ENCODE measurements at regions not wholly inside any gene's neighbourhood (a gene's known extent, or its start where the extent isn't known, plus 50 kb on each side); places are given as distances from the start of the nearest gene placed in this dataset.

DNA sequence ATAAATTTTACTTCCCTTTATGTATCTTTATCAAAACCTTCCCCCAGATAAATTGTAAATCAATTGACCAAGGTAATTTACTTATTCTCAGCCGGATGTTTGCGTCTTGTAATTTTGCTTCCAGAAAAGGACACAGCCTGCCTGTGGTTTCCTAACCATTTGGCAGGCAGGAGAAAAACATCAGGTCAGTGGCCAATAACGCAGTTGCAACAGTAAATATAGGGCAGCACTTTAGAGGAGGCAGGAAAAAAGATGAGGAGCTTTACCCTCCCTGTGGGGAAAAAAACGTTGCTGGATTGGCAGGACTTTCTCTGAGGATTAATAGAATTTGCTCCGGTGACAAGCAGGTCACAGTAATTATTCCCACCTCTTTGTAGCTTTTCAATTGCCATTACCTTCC, 2618.1 kb downstream of the ARAP2 start:
- Mint-ChIP-seq H3K4me3 (no peak overlapping the region), H3K4me1 (no peaks in the 10 kb centered on the region), H3K27ac (no peak overlapping the region), H3K27me3 (no peaks in the 10 kb centered on the region), H3K9me3 (peaks cover 14 to 15% of the 10 kb centered on the region in 2 donors)
- DNase-seq (no peak), ATAC-seq (no peak)

DNA sequence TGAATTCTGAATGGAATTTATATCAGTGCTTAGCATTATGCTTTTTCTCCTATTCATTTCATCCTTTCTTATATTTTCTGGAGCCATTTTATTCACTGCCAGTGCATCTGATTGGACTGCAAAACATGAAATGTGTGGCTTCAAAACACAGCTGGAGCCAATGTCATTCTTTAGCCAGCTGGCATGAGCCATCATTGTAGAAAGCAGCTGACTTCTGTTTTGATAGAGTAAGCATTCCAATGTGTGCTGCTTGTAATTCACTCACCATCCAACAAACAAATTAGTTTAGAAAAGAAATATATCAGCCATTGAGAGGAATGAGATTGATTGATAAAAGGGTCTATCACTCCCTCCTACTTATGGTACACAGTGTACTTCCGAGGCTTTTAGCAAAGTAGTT, 2616.0 kb downstream of the ARAP2 start:
- H3K27ac Mint-ChIP-seq = no peak overlapping the region
- no peak for DNase-seq
- H3K4me1 Mint-ChIP-seq = no peaks in the 10 kb centered on the region
- H3K27me3 Mint-ChIP-seq = no peaks in the 10 kb centered on the region
- ATAC-seq = no peak
- peaks cover 22% of the 10 kb centered on the region in 2 donors for H3K9me3 Mint-ChIP-seq
- H3K4me3 Mint-ChIP-seq = no peak overlapping the region

DNA sequence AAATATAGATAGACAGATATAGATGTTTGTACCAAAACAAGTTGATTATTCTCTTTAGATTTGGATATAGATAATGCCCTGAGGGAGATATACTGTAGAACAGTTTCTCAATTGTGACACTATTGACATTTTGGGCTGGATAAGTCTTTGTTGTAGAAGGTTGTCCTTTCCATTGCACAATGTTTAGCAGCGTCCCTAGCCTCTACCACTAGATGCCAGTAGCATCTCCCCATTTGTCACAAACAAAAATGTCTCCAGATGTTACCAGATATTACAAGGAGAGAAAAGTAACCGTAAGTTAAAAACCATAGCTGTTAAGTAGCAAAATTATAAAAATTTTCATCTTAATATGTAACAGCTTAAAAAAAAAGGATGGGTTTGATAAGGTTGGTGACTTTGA, 2595.3 kb downstream of the ARAP2 start:
- Mint-ChIP-seq H3K27ac (no peak overlapping the region), H3K4me1 (no peaks in the 10 kb centered on the region), H3K4me3 (no peak overlapping the region), H3K27me3 (no peaks in the 10 kb centered on the region), H3K9me3 (peaks cover 5 to 28% of the 10 kb centered on the region in 2 donors)
- no peak for DNase-seq
- no peak for ATAC-seq

DNA sequence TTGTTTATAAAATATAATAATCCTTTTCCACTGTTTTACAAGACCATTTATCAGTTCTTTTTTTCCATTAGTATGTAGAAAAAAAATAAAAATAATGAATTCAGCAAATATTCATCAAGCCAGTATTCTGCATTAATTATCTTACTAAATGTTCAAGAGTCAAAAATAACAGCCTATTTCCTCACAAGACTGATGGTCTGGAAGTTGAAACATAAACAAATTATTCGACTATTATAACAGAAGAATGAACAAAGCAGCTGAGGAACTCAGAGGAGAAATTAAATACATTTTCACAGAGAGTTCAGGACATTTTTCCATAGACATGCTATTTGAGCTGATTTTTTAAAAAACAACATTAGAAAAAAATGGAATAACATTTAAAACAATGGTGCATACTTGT, 2594.8 kb downstream of the ARAP2 start:
- Mint-ChIP-seq H3K27me3 (no peaks in the 10 kb centered on the region), H3K9me3 (peaks cover 5 to 28% of the 10 kb centered on the region in 2 donors), H3K4me1 (no peaks in the 10 kb centered on the region), H3K27ac (no peak overlapping the region), H3K4me3 (no peak overlapping the region)
- DNase-seq (no peak), ATAC-seq (no peak)

DNA sequence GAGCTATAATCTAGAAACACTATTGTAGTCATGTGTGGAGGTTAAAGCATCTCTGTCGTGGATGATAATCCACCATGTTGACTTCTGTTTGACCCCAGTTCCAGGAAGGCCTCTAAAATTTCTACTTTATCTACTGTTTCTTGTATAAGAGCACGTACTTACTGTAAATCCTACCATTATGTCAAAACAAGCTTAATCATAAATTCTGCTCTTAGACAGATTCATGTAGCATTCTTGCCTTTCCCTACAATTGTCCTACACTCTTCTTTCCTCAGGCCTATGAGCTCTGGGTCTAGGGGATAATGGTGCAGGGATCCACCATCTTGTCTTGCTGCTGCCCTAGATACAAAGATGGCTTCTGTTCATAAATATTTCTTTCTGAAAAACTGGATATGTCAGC, 2594.3 kb downstream of the ARAP2 start:
- H3K4me3 Mint-ChIP-seq = no peak overlapping the region
- peaks cover 5 to 28% of the 10 kb centered on the region in 2 donors for H3K9me3 Mint-ChIP-seq
- H3K27me3 Mint-ChIP-seq = no peaks in the 10 kb centered on the region
- no peak overlapping the region for H3K27ac Mint-ChIP-seq
- ATAC-seq (no peak), DNase-seq (no peak)
- no peaks in the 10 kb centered on the region for H3K4me1 Mint-ChIP-seq

DNA sequence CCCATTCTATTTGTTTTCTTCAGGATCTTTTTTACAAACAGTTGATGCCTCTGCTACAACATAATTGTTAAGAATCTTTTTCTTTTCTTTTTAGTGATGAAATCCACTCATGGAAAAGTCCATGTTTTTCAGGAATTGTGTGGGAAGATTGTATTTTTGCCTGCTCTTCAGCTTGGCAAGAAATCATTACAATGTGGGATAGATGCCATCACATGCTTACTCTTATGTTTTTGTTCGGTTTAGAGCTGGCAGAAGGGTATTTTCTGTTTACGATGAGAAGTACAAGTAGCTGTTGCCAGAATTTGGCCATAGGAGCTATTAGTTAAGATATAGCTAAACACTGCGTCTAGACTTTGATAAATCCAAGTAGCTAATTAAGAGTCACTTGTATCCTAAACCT, 2585.3 kb downstream of the ARAP2 start:
- DNase-seq (no peak), ATAC-seq (no peak)
- H3K4me1 Mint-ChIP-seq = no peaks in the 10 kb centered on the region
- H3K27me3 Mint-ChIP-seq = no peaks in the 10 kb centered on the region
- peaks cover 6 to 15% of the 10 kb centered on the region in 2 donors for H3K9me3 Mint-ChIP-seq
- no peak overlapping the region for H3K27ac Mint-ChIP-seq
- H3K4me3 Mint-ChIP-seq = no peak overlapping the region

DNA sequence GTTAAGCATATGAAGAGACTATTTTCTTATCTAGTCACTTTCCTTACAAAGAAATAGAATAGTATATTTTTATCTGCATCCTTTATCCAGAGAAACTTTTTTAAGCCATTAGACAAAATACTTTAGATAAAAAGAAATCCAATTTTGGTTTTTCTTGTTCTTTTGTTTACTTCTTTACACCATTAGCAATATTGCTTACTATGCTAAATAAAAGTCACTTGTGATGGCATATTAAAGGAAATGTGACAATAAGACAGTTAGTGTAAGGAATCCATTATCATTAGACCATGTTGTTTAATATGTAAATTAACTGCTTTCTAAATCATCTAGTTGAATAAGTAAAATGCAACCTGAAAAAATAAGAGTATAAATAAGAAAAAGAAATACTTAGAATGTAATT, 2582.7 kb downstream of the ARAP2 start:
- no peaks in the 10 kb centered on the region for H3K4me1 Mint-ChIP-seq
- no peak overlapping the region for H3K27ac Mint-ChIP-seq
- DNase-seq (no peak), ATAC-seq (no peak)
- peaks cover 32 to 37% of the 10 kb centered on the region in 2 donors for H3K9me3 Mint-ChIP-seq
- H3K4me3 Mint-ChIP-seq = no peak overlapping the region
- H3K27me3 Mint-ChIP-seq = no peaks in the 10 kb centered on the region

DNA sequence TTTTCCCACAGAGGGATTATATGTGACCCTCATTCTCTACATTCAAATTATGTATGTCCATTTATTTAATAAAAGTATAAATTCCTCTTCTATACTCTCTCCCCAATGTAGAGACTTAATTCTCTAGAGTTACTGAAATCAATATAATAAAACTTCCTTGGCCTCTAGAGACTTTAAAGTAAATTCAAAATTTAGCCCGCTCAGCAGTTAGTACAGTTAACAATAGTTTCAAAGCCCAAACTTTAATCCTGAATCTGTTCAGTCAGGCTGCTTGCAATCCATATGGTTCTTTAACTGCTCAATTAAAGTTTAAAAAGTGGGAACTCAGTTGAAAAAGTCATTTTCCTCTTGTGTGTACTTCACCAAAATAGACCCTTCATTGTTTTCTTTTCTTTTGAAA, 2558.4 kb downstream of the ARAP2 start:
- Mint-ChIP-seq H3K9me3 (peaks cover 6 to 7% of the 10 kb centered on the region in 2 donors), H3K27me3 (no peaks in the 10 kb centered on the region), H3K27ac (no peak overlapping the region), H3K4me1 (no peaks in the 10 kb centered on the region), H3K4me3 (no peak overlapping the region)
- ATAC-seq (no peak), DNase-seq (no peak)

DNA sequence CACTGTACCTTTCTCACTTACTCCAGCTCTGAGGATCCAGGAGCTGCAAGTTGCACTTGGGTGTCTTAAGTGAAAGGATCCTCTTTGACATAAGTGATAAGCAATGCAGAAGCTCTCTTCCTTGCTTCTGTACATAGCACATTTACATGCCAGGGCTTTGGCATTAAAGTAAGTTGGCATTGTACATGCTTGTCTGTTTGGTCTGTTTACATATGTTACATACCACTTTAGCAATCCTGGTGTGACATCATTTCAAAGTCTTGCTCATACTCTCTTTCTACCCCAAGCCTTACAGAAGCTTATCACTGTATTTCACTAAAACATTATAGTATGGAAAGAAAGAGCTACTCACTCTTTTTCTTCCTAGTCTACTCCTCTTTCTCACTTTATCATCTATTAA, 2548.3 kb downstream of the ARAP2 start:
- no peaks in the 10 kb centered on the region for H3K27me3 Mint-ChIP-seq
- H3K4me3 Mint-ChIP-seq = no peak overlapping the region
- H3K27ac Mint-ChIP-seq = no peak overlapping the region
- DNase-seq (no peak), ATAC-seq (no peak)
- no peaks in the 10 kb centered on the region for H3K4me1 Mint-ChIP-seq
- no peaks in the 10 kb centered on the region for H3K9me3 Mint-ChIP-seq

DNA sequence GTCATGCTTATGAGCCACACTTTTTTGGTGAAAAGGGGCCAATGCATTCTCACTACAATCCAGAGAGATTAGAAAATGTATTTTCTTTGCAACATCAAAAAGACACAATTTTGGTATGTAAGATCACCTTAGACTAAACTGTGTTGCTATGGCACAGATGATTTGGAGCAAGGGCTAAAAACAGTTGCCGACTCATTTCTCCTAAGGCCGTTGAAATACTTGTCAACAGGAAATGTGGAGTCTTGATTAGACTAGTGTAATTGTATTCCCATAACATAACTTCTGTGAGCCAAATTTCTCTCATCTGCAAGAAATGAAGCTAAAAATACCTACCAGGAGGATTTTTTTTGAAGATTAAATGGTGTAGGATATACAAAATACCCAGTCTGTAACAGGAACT, 2547.7 kb downstream of the ARAP2 start:
- Mint-ChIP-seq H3K4me1 (no peaks in the 10 kb centered on the region), H3K4me3 (no peak overlapping the region), H3K9me3 (no peaks in the 10 kb centered on the region), H3K27ac (no peak overlapping the region), H3K27me3 (no peaks in the 10 kb centered on the region)
- ATAC-seq (no peak), DNase-seq (no peak)

DNA sequence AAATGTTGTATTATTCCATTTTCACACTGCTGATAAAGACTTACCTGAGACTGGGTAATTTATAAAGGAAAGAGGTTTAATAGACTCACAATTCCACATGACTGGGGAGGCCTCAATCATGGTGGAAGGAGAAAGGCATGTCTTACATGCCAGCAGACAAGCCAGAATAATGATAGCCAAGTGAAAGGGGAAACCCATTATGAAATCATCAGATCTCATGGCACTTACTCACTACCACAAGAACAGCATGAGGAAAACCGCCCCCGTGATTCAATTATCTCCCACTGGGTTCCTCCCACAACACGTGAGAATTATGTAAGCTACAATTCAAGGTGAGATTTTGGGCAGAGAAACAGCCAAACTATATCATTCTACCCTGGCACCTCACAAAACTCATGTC, 2535.1 kb downstream of the ARAP2 start:
- Mint-ChIP-seq H3K4me1 (no peaks in the 10 kb centered on the region), H3K9me3 (peaks cover 5 to 18% of the 10 kb centered on the region in 2 donors), H3K27ac (no peak overlapping the region), H3K27me3 (no peaks in the 10 kb centered on the region), H3K4me3 (no peak overlapping the region)
- DNase-seq (no peak), ATAC-seq (no peak)

DNA sequence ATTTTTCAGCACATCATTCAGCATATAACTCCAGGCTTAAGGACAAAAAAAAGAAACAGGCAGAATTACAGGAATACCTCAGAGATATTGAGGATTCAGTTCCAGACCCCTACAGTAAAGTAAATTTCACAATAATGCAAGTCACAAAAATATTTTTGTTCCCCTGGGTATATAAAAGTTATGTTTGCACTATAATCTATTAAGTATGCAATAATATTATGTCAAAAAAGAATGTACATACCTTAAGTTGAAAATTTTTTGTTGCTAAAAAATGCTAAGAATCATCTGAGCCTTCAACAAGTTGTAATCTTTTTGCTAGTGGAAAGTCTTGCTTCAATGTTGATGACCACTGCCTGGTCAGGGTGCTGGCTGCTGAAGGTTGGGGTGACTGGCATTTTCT, 2532.5 kb downstream of the ARAP2 start:
- H3K4me3 Mint-ChIP-seq = no peak overlapping the region
- no peaks in the 10 kb centered on the region for H3K4me1 Mint-ChIP-seq
- no peaks in the 10 kb centered on the region for H3K27me3 Mint-ChIP-seq
- DNase-seq (no peak), ATAC-seq (no peak)
- H3K9me3 Mint-ChIP-seq = peaks cover 0 to 11% of the 10 kb centered on the region in 2 donors
- H3K27ac Mint-ChIP-seq = no peak overlapping the region

DNA sequence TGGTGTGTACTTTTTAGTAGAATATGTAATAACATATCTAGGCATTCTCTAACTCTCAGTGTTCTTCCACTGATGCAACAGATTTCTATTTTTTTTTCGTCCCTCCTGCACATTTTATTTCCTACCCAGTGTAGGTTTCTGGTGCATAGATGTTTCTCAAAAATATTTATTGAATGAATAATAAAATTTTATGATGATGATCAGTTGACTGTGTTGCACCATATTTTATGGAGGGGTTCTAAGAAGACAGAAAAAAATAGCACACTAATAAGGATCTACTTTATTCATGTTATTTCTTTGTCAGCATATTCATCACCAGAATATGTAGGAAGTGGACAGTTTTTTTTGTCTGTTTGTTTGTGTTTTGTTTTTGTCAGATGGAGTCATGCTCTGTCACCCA, 2529.3 kb downstream of the ARAP2 start:
- Mint-ChIP-seq H3K4me3 (no peak overlapping the region), H3K27ac (no peak overlapping the region), H3K9me3 (peaks cover 0 to 11% of the 10 kb centered on the region in 2 donors), H3K4me1 (no peaks in the 10 kb centered on the region), H3K27me3 (no peaks in the 10 kb centered on the region)
- ATAC-seq = no peak
- DNase-seq = no peak

DNA sequence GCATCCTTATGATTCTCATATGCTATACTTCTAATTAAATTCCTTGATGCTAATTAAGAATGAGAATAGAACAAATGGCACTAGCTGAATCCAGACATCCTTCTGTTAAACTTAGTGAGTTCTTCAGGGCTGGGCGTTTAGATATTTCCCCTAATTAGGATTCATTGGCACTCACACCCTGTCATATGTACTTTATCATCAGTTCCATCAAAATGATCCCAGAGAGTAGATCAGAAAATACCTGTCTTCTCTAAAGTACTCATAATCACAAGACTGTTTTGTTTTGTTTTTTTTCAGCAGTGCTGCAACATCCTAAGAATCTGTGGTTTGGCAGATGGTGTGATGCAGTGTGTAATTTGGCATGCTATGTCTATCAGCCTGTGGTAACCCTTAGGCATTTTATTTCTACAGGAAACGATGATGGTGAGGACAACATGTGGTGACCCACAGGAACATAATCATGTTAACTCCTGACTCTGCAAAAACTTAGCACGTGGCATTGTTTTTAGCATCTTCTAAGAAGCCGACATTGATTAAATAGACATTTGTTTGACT, 2528.4 kb downstream of the ARAP2 start:
- ATAC-seq (no peak), DNase-seq (no peak)
- Mint-ChIP-seq H3K9me3 (peaks cover 0 to 2% of the 10 kb centered on the region in 2 donors), H3K27ac (no peak overlapping the region), H3K4me3 (no peak overlapping the region), H3K4me1 (no peaks in the 10 kb centered on the region), H3K27me3 (no peaks in the 10 kb centered on the region)

DNA sequence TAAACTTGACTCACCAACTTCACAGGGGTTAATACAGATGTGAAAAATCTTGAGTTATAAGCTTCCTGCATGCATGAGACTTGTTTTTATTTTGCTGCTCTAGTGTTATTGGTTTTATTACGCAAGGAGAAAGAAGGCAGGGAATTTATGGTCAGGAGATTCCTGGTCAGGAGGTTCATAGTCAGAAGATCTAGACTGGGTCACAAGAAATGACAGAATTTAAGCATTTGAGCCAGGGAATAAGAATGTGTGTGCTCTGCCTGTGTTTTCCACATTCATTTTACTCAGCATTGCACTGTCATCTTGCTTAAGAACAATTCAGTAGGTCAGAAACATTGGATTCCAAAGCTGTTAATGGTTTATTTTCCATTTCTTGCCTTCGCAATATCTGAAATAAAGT, 2522.1 kb downstream of the ARAP2 start:
- DNase-seq (no peak), ATAC-seq (no peak)
- H3K27me3 Mint-ChIP-seq = no peaks in the 10 kb centered on the region
- no peak overlapping the region for H3K27ac Mint-ChIP-seq
- no peaks in the 10 kb centered on the region for H3K9me3 Mint-ChIP-seq
- no peak overlapping the region for H3K4me3 Mint-ChIP-seq
- no peaks in the 10 kb centered on the region for H3K4me1 Mint-ChIP-seq

DNA sequence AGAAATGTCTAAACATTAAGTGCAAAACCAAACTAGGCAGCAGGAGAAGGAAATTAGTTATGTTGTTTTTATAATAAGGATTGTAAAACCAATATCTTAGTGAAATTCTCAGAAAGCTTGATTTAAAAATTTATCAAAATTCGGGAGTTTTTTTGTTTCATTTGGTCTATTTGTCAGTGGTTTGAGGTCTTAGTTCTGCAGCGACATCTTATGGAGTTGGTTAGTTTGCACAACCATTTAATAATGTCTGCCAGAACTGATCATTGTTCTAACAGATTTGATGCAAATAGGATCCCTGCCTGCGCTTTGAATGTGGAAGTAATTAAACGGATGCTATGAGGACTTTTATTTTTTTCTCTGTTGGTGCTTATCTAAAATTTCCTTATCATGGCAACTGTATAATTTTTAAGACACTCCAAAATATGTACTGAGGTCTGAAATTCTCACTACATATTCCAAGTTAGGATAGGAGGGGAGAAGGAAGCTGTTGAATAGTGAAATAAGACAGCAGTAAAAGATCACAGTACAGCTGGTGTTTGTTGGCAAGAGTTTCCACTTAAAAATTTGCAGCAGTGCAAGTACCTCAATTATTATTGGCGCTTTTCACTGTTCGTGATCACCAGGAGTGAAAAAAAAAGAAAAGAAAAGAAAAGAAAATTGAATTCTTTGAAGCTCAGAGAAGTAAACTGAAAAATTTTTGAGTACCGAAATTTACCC, 2521.4 kb downstream of the ARAP2 start:
- Mint-ChIP-seq H3K4me3 (no peak overlapping the region), H3K27ac (no peak overlapping the region), H3K27me3 (no peaks in the 10 kb centered on the region), H3K4me1 (no peaks in the 10 kb centered on the region), H3K9me3 (no peaks in the 10 kb centered on the region)
- DNase-seq (no peak), ATAC-seq (no peak)

DNA sequence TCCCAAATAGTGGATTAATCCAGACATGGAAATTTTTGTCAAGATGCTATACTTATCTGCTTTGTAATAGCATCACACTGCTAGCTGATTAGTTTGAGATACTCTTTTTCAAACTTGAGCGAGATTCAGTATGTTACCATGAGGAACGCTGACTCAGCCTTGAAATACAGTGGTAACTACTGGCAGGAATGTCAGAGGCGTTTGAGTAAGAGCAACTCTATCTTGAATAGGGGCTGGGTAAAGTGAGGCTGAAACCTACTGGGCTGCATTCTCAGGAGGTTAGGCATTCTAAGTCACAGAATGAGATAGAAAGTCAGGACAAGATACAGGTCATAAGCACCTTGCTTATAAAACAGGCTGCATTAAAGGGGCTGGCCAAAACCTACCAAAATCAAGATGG, 2519.6 kb downstream of the ARAP2 start:
- H3K27ac Mint-ChIP-seq = no peak overlapping the region
- H3K4me1 Mint-ChIP-seq = no peaks in the 10 kb centered on the region
- no peaks in the 10 kb centered on the region for H3K9me3 Mint-ChIP-seq
- no peak for ATAC-seq
- DNase-seq = no peak
- H3K27me3 Mint-ChIP-seq = no peaks in the 10 kb centered on the region
- H3K4me3 Mint-ChIP-seq = no peak overlapping the region

Data from stimulated activated naive CD8-positive, alpha-beta T cell treated with anti-CD3 and anti-CD28 coated beads, Interleukin-15, amount 100 ng/mL, for 72 hours (primary cell).